HUDEP-2 (cell line): ENCODE measurements at regions not wholly inside any gene's neighbourhood (a gene's known extent, or its start where the extent isn't known, plus 50 kb on each side); places are given as distances from the start of the nearest gene placed in this dataset.

Experiments
- DNase-seq, 76 experiments: peaks; one replicate each; lab custom pipeline; 2025; ENCODE audit not compliant: unreplicated experiment in 76 of 76; lab: John Stamatoyannopoulos, UW

GRCh38 chr11:122323754-122324421 lies 207.9 kb upstream of the BLID start:
- no peak for DNase-seq

GRCh38 chr11:122322329-122322728 lies 206.3 kb upstream of the BLID start:
- DNase-seq, result no peak

GRCh38 chr11:122320671-122321070 lies 204.7 kb upstream of the BLID start:
- DNase-seq, result no peak

- no peak for DNase-seq
These were observed 203.9 kb upstream of the BLID start for GRCh38 chr11:122319691-122320620.

GRCh38 chr11:122319085-122319484 lies 203.1 kb upstream of the BLID start:
- no peak for DNase-seq

GRCh38 chr11:122317305-122317704 lies 201.3 kb upstream of the BLID start:
- DNase-seq, result no peak

GRCh38 chr11:122313581-122313980 lies 197.6 kb upstream of the BLID start:
- DNase-seq, result no peak

GRCh38 chr11:122311216-122311755 lies 195.3 kb upstream of the BLID start:
- no peak for DNase-seq

- no peak for DNase-seq
These were observed 194.8 kb upstream of the BLID start for GRCh38 chr11:122310766-122311165.

GRCh38 chr11:122309262-122309925 lies 193.4 kb upstream of the BLID start:
- DNase-seq, result no peak

GRCh38 chr11:122308226-122308625 lies 192.2 kb upstream of the BLID start:
- no peak for DNase-seq

- DNase-seq, result no peak
These were observed 191.5 kb upstream of the BLID start for GRCh38 chr11:122307476-122308035.

GRCh38 chr11:122306831-122307391 lies 190.9 kb upstream of the BLID start:
- DNase-seq, result no peak

GRCh38 chr11:122305426-122306320 lies 189.7 kb upstream of the BLID start:
- DNase-seq, result no peak

- DNase-seq, result no peak
These were observed 189.0 kb upstream of the BLID start for GRCh38 chr11:122304973-122305372.

GRCh38 chr11:122304306-122304705 lies 188.3 kb upstream of the BLID start:
- DNase-seq, result no peak

GRCh38 chr11:122294041-122294440 lies 178.0 kb upstream of the BLID start:
- DNase-seq, result no peak

GRCh38 chr11:122293296-122294023 lies 177.4 kb upstream of the BLID start:
- no peak for DNase-seq

- DNase-seq, result no peak
These were observed 171.4 kb upstream of the BLID start for GRCh38 chr11:122287401-122287800.
